Fibroblast of lung (primary cell): ENCODE measurements at regions not wholly inside any gene's neighbourhood (a gene's known extent, or its start where the extent isn't known, plus 50 kb on each side); places are given as distances from the start of the nearest gene placed in this dataset.
"Not testable (repeated sequence)": the region's sequence is repeated elsewhere in the genome, so short reads cannot be mapped to it uniquely, and the experiment has no call there.

Source experiments
- DNase-seq, 2 donors: peaks; one replicate each; pipeline versions ENCODE4 v3.0.0 to v3.0.0-alpha.2; 2010; ENCODE audit warnings: low read depth in 2 of 2
- H2AFZ ChIP-seq: 2 replicates; pipeline ENCODE4 v1.5.1; 2012; ENCODE audit warnings: low read length, control low read depth, inconsistent platforms
- H3K27ac ChIP-seq: 2 replicates; pipeline ENCODE4 v1.5.1; 2011; ENCODE audit warnings: low read length, control low read depth; ENCODE audit not compliant: insufficient read depth
- H3K27me3 ChIP-seq: 2 replicates; pipeline ENCODE4 v1.5.1; 2011; ENCODE audit warnings: mild to moderate bottlenecking, low read length; ENCODE audit not compliant: control insufficient read depth, insufficient read depth
- H3K36me3 ChIP-seq: 2 replicates; pipeline ENCODE4 v1.5.1; 2011; ENCODE audit warnings: low read length; ENCODE audit not compliant: control insufficient read depth, insufficient read depth
- H3K4me1 ChIP-seq: 2 replicates; pipeline ENCODE4 v1.5.1; 2011; ENCODE audit warnings: low read length; ENCODE audit not compliant: control insufficient read depth, insufficient read depth; ENCODE audit errors: extremely low read depth
- H3K4me2 ChIP-seq: 2 replicates; pipeline ENCODE4 v1.5.1; 2011; ENCODE audit warnings: low read length, control low read depth; ENCODE audit not compliant: insufficient read depth; ENCODE audit errors: extremely low read depth
- H3K4me3 ChIP-seq, 4 experiments: fragments of 200-600 bp in 1 of 4; sonication (generic) in 1 of 4; replicated peaks in 1 of 4; 2 replicates each; pipeline ENCODE4 v1.5.1; 2011 to 2016; ENCODE audit warnings: low read length in 4 of 4, low read depth in 3 of 4, mild to moderate bottlenecking in 3 of 4, control low read depth in 2 of 4, inconsistent platforms in 1 of 4, mixed read lengths in 1 of 4; ENCODE audit not compliant: insufficient read depth in 1 of 4; ENCODE audit errors: control extremely low read depth in 1 of 4
- H3K79me2 ChIP-seq: 2 replicates; pipeline ENCODE4 v1.5.1; 2012; ENCODE audit warnings: mild to moderate bottlenecking, low read length, inconsistent platforms; ENCODE audit not compliant: control insufficient read depth, insufficient read depth
- H3K9ac ChIP-seq: 2 replicates; pipeline ENCODE4 v1.5.1; 2011; ENCODE audit warnings: mild to moderate bottlenecking, low read length, control low read depth; ENCODE audit not compliant: insufficient read depth
- H3K9me3 ChIP-seq: 2 replicates; pipeline ENCODE4 v1.5.1; 2012; ENCODE audit warnings: low read depth, low read length; ENCODE audit not compliant: control insufficient read depth, insufficient read depth
- H4K20me1 ChIP-seq: 2 replicates; pipeline ENCODE4 v1.5.1; 2011; ENCODE audit warnings: low read length; ENCODE audit not compliant: control insufficient read depth, insufficient read depth; ENCODE audit errors: extremely low read depth
- EZH2 ChIP-seq: IDR thresholded peaks from 2 replicates; pipeline ENCODE4 v1.5.1; 2012; ENCODE audit warnings: low read length, control low read depth, mild to moderate bottlenecking; ENCODE audit errors: missing control alignments
- TF ChIP-seq, protein P1 (sequence below), 2 donors: IDR thresholded peaks in 1 of 2; conservative IDR thresholded peaks in 1 of 2; 1 replicate in 1 of 2; 2 replicates in 1 of 2; pipeline ENCODE4 v1.5.1; 2011 to 2012; ENCODE audit warnings: low read length in 2 of 2, control low read depth in 1 of 2, inconsistent platforms in 1 of 2, low read depth in 1 of 2, mild to moderate bottlenecking in 1 of 2

DNA sequence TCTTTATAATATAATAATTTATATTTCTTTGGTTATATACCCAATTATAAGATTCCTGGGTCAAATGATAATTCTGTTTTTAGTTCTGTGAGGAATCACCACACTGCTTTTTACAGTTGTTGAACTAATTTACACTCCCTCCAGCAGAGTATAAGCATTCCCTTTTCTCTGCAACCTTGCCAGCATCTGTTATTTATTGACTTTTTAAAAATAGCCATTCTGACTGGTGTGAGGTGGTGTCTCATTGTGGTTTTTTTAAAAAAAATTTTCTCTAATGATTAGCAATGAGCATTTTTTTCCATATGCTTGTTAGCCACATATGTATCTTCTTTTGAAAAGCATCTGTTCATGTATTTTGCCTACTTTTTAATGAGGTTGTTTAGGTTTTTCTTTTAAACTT is 122.2 kb downstream of the ZNF486 start:
- TF ChIP-seq, protein P1, sequence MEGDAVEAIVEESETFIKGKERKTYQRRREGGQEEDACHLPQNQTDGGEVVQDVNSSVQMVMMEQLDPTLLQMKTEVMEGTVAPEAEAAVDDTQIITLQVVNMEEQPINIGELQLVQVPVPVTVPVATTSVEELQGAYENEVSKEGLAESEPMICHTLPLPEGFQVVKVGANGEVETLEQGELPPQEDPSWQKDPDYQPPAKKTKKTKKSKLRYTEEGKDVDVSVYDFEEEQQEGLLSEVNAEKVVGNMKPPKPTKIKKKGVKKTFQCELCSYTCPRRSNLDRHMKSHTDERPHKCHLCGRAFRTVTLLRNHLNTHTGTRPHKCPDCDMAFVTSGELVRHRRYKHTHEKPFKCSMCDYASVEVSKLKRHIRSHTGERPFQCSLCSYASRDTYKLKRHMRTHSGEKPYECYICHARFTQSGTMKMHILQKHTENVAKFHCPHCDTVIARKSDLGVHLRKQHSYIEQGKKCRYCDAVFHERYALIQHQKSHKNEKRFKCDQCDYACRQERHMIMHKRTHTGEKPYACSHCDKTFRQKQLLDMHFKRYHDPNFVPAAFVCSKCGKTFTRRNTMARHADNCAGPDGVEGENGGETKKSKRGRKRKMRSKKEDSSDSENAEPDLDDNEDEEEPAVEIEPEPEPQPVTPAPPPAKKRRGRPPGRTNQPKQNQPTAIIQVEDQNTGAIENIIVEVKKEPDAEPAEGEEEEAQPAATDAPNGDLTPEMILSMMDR (conservative IDR thresholded peaks at IDR 0.05 in 1 of 2, IDR thresholded peaks at IDR 0.05 in 1 of 2; ENCODE audit: low read depth in 1 of 2, low read length in 2 of 2) = no peak
- no peak for TF ChIP-seq EZH2
- H3K27me3 ChIP-seq = no peaks in the 10 kb centered on the region

DNA sequence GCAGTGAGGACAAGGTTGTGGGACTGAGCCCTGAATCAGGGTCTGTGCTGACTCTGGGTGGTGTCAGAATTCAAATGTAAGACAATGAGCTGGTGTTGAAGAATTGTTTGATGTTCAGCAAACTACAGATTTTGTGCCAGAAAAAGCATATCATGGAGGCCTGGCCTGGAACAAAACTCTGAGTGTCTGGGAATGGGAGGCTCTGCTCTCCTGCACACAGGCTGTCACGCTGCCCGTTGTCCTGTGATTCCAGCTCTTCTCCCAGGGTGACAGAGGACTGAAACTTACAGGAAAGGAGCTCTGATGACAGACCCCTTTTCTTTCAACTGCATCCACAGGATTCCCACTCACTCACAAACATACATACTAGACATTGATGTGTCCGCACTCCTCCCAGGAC is 120.1 kb downstream of the ZNF486 start:
- no peak for DNase-seq
- Histone ChIP-seq H3K27me3 (no peaks in the 10 kb centered on the region), H3K4me3 (no peak overlapping the region), H3K79me2 (no peaks in the 10 kb centered on the region), H3K36me3 (no peaks in the 10 kb centered on the region), H4K20me1 (no peaks in the 10 kb centered on the region), H3K9me3 (no peaks in the 10 kb centered on the region), H3K27ac (no peak overlapping the region), H3K4me1 (no peaks in the 10 kb centered on the region), H2AFZ (no peak overlapping the region), H3K4me2 (no peak overlapping the region), H3K9ac (no peak overlapping the region)
- no peak for TF ChIP-seq EZH2
- TF ChIP-seq, protein P1 (conservative IDR thresholded peaks at IDR 0.05 in 1 of 2, IDR thresholded peaks at IDR 0.05 in 1 of 2; ENCODE audit: low read depth in 1 of 2, low read length in 2 of 2) = no peak

More for the DNA sequence above, 122.2 kb downstream of the ZNF486 start:
- Histone ChIP-seq H3K9ac (no peak overlapping the region), H3K27ac (no peak overlapping the region), H3K4me2 (no peak overlapping the region), H4K20me1 (no peaks in the 10 kb centered on the region), H3K9me3 (no peaks in the 10 kb centered on the region), H3K79me2 (no peaks in the 10 kb centered on the region), H3K4me3 (no peak overlapping the region), H3K4me1 (no peaks in the 10 kb centered on the region), H2AFZ (no peak overlapping the region), H3K36me3 (no peaks in the 10 kb centered on the region)
- DNase-seq = no peak

DNA sequence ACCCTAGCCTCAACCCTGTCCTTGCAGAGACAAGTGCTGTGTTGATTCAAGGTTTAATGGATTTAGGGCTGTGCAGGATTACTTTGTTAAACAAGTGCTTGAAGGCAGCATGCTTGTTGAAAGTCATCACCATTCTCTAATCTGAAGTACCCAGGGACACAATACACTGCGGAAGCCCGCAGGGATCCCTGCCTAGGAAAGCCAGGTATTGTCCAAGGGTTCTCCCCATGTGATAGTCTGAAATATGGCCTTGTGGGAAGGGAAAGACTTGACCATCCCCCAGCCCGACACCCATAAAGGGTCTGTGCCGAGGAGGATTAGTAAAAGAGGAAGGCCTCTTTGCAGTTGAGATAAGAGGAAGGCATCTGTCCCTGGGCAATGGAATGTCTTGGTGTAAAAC is 118.9 kb downstream of the ZNF486 start:
- H3K27me3 ChIP-seq, H3K4me3 ChIP-seq, H3K4me1 ChIP-seq, H4K20me1 ChIP-seq, H3K4me2 ChIP-seq, DNase-seq, H3K9ac ChIP-seq, H2AFZ ChIP-seq, H3K27ac ChIP-seq, H3K36me3 ChIP-seq, H3K9me3 ChIP-seq, H3K79me2 ChIP-seq: not testable (repeated sequence)
